HG03565 (cell line): ENCODE measurements at regions not wholly inside any gene's neighbourhood (a gene's known extent, or its start where the extent isn't known, plus 50 kb on each side); places are given as distances from the start of the nearest gene placed in this dataset.

ENCODE experiments used
- ATAC-seq: cut with Tn5 transposase; IDR thresholded peaks from one replicate; pipeline ENCODE4 v1.9.1; 2021; ENCODE audit warnings: mild to moderate bottlenecking, moderate library complexity; ENCODE audit not compliant: unreplicated experiment

GRCh38 chr15:96390986-96391385 is 60.5 kb downstream of the NR2F2 start:
- no peak for ATAC-seq

- ATAC-seq: no peak
Measured at GRCh38 chr15:96392380-96393208, 62.1 kb downstream of the NR2F2 start.

DNA sequence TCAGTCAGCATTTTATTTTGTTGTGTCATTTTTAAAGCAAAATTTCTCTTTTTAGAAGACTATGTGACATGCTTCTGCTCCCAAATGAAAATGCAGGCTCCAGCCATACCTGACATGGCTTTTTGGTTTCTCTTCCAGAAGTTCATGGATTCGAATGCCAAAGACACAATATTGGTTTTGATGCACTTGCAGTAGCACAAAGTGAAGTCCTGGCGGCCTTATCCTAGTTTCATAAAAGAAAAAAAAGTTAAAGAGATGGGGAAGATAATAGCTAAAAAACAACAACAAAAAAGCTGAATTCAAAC is 62.7 kb downstream of the NR2F2 start:
- no peak for ATAC-seq

- ATAC-seq: no peak
Measured at GRCh38 chr15:96395687-96396086, 65.2 kb downstream of the NR2F2 start.

- ATAC-seq: no peak
Measured at GRCh38 chr15:96398776-96399175, 68.3 kb downstream of the NR2F2 start.

- no peak for ATAC-seq
Measured at GRCh38 chr15:96402403-96402802, 71.9 kb downstream of the NR2F2 start.

DNA sequence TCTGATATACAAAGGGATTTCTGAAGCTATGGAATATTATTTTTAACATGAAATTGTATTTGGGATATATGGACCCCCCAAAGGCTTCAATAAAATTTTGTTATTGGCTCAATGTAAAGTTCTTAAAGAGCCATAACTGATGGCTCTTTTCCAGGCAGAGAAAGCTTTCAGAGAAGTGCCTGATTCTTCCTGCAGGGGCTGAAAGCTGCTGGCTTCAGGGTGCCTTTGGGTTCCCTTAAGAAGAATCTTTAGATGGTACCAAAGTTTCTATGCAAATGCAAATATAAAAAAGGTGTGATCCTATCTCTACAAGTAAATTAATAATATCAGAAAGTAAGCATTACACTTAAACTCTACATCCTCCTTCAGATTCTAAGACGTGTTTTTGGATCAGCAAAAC is 72.6 kb downstream of the NR2F2 start:
- no peak for ATAC-seq

DNA sequence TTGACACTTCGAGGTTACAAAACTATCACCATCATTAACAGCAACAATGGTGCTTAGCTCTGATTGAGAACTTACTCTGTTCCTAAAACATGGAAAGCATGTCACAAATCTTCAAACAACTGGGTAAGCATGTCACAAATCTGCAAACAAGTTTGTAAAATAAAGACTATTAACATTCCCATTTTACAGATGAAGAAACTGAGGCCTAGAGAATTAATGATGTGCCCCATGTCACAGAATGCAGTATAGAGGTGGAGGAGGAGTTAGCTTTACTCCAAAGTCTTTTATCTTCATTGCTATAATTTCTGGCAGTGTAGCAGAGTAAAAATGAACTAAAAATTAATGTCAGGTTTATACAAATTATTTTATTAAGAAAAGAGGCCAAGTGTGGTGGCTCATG is 73.4 kb downstream of the NR2F2 start:
- no peak for ATAC-seq

DNA sequence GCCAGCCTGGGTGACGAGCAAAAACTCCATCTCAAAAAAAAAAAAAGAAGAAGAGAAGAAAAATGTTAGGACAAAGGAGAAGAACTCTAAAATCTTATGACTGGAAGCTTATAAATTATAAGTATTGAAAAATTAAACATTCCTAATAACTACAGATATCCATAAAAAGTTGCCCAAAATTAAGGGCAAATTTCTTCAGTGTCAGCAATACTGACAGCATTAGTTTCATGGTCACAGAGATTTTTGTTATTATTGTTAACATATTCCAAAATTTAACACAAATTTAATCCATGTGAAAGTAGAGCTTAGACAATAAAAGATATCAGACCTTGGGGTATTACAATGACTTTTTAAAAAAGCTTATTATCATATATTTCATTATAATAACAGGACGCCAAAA is 74.1 kb downstream of the NR2F2 start:
- no peak for ATAC-seq

DNA sequence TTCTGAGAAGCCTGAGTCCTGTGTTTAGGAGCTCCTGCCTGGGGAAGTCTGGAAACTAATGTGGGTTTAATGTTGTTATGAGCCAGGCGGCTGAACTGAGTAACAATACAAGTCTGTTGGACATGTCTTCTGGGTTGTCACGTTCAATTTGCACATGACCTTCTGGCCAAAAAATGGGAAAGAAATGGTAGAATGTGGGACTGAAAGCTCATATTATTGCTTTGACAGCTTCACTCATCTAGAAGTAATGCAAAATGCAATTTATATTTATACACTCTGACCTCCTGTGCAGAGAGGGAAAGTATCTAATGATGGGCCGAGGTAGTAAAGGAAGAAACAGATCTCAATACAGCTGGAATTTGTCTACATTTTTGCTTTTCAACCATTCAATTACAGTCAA is 75.8 kb downstream of the NR2F2 start:
- no peak for ATAC-seq

DNA sequence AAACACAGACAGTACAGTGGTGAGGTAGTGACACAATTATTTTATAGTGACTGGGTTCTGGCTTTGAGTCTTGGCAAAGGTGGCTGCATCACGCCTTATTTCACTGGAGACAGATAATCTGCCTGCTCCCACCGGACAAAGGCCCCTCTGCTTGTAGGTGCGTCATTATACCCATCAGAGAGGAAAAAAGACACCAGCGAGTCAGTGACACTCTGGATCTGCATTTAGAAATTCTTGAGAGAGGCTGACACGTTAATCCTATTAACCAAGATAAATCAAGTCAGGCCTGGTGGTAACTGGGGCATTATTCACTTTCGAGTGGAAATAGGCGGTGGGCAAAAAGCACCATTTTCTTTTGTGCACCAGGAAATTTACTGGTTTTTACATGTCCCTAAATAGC is 76.2 kb downstream of the NR2F2 start:
- no peak for ATAC-seq

DNA sequence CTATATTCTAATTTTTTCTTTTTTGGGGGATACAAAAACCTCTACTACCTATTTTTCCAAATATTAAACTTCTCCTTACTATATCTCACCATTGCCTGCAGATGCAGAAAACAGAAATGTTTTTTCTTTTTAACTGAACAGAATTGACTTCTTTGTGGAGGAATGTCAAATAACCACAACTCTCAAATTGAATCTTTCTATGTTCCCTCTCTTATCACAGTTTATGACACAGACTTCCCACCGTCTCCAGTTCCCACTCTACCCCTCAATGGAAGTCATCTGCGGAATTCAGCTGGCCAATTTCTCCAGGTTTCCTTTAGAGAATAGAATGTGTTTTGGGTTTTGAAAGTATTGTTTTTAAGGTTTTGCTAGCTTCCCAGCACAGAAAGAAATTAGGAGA is 77.0 kb downstream of the NR2F2 start:
- ATAC-seq: no peak

DNA sequence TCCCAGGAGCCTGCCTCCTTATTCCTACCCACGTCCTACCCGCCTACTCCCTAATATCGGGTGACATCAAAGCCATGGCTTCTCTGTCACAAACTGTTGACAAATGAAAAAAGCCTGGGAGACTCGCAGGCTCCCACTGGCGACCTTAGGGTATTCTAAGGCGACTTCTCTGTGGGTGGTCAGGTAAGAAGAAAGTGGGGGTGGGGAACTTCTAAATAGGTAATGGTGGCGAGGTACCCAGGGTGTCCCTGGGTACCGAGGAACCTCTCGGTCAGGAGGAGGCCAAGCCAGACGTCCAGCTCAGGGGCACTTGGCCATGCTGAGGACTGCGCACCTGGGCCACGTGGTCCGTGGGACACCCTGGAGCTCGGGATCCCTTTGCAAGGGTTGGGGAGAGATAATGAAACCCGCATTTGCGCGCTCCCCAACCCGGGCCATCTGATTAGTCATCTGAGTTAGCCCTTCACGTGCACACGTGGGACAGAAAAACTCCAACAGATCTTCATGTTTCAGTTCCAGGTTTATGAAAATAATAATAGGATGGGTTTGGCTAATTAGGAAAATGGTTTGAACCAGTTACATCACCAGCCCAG is 78.2 kb downstream of the NR2F2 start:
- ATAC-seq: no peak

DNA sequence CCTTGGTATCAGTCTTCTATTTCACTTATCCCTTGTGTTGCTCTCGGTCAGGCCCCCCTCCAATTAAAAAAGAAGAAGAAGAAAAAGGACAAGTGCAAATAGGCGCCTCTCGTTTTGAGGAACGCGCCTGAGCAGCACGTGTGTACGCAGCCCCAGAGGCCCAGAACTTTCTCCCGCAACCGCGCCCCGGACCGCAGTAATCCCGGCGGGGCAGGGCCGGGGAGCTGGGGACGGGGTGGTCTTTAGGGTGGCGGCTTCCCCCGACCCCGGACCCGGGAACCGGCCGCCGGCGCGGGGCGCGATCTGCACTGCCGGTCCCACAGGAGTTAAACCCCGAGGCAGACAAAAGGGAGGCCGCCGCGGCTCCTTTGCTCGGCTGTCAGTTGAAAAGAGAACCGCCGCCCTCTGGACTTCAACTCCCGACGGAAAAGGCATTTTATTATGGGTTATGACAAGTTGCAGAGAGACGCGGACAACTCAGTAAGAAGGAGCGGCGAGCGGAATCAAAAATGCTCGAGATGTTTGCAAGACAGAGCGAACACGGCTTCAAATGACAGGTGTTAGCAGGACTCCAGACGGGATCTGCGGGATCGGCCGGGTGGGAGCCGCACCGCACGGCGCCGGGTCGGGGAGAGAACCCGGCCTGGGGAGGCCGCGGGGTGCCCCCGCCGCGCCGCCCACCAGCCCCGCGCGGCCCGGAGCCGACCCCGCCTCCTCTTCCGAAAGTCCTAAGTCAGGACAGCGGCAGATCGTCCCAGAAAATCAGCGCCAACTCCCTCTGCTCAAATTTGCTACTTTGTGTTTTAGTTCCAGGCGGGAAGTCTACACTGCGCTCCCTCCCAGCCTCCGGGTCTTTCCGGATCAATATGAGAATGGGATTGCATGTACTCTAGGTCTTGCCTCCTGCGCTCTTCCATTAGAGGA is 79.0 kb downstream of the NR2F2 start:
- no peak for ATAC-seq

DNA sequence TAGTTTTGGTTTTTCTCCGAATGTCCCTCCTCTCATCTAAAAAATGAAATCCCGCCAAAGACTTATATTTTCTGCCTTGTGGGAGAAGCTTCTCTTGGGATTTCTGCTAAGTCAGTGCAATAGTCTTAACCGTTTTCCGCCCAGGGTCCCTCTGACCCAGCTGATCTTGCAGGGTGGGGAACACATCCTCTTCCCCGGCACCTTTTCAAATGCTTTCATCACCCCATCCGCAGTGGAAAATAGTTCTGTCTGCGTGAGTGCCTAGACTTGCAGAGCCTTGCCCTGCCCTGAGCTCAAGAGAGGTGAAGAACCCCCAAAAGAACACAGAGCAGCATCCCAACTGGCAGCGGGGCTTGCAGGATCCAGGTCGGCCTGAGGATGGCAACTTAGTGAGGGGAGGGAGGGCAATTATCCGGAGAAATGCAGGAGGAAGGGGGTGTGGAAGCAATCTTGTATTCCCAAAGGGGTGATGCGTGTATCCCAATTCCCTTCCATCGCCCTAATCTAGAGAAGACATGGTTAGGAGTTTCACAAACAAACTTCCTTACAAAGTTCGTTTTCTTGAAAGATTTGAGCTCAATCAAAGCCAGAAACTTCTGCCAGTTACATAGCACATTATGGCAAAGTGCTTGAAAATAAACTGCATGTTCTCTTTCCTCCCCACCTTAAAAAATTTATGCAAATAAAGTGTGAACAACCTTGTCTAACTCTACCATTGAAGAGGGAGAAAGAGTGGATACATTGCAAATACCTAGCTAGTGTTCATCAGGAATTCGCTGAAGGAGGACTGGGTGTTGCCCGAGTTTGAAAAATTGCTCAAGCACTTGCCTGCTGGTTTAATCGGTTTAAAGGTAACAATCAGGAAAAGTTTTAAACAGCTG is 79.9 kb downstream of the NR2F2 start:
- no peak for ATAC-seq

- no peak for ATAC-seq
Measured at GRCh38 chr15:96411056-96412031, 80.8 kb downstream of the NR2F2 start.

DNA sequence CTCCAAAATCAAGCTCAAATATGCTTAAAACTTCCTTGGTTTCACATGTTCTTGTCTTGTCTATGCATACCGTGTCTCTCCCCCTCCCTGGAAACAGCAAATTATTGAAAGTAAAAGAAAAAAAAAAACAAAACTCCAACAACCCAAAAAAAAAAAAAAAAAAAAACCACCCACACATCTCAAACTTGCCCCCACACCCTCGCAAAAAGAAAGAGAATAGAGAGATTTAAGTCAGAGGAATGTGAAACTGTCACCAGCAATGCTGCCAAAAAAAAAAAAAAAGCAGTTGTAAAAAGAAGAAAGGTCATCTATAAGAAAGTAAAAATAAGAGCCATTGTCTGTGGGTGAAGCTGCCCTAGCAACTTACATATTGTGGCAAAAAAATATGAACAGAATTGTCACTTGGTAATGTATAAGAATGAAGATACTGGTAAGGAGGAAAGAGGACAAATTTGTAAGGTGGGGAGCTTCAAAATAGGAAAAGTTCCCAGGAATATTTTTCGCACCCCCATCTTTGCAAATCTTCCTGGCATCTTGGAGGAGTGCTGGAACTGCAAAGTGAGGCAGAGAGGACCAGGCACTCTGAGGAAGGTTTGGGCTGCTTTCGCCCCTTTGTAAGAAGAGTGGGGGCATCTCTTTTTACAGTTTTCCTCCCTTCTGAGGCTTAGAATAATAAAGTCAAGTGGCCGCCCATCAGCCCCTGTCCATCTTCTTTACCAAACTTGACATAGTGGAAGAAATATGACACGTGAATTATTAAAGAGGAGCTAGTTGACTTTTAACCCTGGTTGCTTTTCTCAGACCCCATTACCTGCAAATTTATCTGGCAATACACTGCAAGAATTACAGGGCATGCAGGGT is 81.8 kb downstream of the NR2F2 start:
- no peak for ATAC-seq

GRCh38 chr15:96412906-96413231 is 82.4 kb downstream of the NR2F2 start:
- no peak for ATAC-seq

GRCh38 chr15:96413657-96414056 is 83.2 kb downstream of the NR2F2 start:
- ATAC-seq: no peak
